Fibroblast of villous mesenchyme (primary cell): ENCODE measurements at regions not wholly inside any gene's neighbourhood (a gene's known extent, or its start where the extent isn't known, plus 50 kb on each side); places are given as distances from the start of the nearest gene placed in this dataset.
A peak's percentile ranks its signal among the peaks of the same experiment; 100 is the strongest.

Experiments used
- DNase-seq: peaks from one replicate; pipeline ENCODE4 v3.0.0-alpha.2; 2010; ENCODE audit warnings: low read depth
- H3K4me3 ChIP-seq: 2 replicates; pipeline ENCODE4 v1.5.1; 2011; ENCODE audit warnings: low read depth, mild to moderate bottlenecking, low read length
- CTCF ChIP-seq: IDR thresholded peaks from 2 replicates; pipeline ENCODE4 v1.5.1; 2012; ENCODE audit warnings: low read depth, mild to moderate bottlenecking, low read length; ENCODE audit not compliant: insufficient read depth

DNA sequence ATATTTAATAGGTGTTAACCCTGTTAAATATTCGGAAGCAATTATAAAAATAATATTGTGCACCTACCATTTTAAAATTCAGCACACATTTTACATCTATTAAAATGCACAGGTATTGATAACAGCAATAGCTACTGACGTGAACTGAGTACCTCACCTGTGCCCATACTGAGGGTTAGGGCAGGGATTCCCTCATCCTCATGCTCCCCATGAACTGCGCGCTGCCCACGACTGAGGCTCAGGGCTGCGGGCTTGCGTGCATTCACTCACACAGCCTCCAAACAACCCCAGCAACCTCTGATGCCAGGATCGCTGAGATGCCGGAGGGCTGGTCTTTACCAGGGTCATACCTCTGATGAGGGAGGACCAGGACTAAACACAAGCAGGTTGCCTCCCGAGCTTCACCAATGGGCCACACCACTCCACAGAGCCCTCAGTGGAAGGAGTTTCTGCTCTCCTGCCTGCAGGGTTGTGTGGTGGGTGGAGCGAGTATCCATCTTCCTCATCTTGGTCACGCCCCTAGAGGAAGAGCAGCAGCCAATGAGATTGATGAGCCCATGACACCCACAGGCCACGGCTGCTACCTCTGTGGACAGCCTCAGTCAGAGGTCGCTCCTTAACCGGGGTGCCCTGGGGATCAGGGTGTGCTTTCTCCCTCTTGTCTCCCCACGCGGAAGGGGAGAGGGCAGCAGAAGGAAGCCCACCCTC is 478.3 kb downstream of the TNS3 start:
- TF ChIP-seq CTCF: no peak
- no peak overlapping the region for H3K4me3 ChIP-seq
- DNase-seq: no peak

- DNase-seq: no peak
- H3K4me3 ChIP-seq: no peak overlapping the region
- no peak for TF ChIP-seq CTCF
These were observed 479.5 kb downstream of the TNS3 start for GRCh38 chr7:47102331-47102841.

DNA sequence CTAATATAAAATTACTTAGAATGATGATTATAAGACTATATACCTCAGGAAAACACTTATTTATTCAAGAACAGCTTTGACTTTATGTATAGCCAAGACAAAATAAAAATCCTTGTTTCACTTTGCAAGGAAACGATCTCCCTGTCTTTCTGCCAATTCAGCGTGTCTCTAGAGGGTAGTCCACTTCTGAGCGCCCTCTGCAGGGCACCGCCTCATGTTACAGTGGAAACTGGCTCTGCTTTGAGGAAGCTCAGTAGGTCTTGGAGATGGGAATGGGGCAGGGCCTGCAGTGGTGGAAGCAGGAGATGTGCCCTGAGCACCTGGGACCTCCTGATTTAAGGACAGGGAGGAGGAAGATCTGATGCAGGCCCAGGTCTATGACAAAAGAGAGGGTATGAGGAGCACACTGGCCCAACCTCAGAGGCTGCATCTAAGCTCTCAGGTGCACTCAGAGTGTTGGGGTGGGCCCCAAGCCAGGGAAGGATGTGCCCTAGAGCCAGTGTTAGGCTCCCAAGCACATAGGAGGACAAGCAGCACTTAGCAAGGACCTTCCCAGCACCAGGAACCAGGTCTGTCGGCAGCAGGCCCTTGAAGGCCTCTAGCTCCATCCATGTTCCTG is 481.0 kb downstream of the TNS3 start:
- TF ChIP-seq CTCF: peak; percentile 82
- peak; percentile 71 for DNase-seq
- H3K4me3 ChIP-seq: no peak overlapping the region

- TF ChIP-seq CTCF: no peak
- no peak for DNase-seq
- H3K4me3 ChIP-seq: no peak overlapping the region
These were observed 481.6 kb downstream of the TNS3 start for GRCh38 chr7:47100148-47100816.

DNA sequence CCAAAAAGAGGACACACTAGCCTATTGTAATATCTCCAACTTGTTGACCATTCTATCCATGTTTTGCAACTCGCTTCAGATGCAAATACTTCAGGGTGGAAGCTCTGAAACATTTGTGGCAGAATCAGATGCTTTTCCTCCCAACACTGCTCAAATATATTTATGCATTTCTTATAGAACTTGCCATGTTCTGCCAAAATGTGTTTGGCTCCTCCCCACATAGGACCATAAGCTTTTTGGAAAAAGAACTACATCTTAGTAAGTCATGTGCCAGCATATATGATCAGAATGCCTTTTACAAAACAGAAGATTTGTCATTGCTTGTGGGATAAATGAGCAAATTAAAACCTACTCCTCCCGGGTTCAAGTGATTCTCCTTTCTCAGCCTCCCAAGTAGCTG is 484.5 kb downstream of the TNS3 start:
- no peak for TF ChIP-seq CTCF
- DNase-seq: no peak
- H3K4me3 ChIP-seq: no peak overlapping the region

- TF ChIP-seq CTCF: no peak
- DNase-seq: no peak
- H3K4me3 ChIP-seq: no peak overlapping the region
These were observed 486.0 kb downstream of the TNS3 start for GRCh38 chr7:47095946-47096345.
